Limb (tissue), 2 donors: ENCODE measurements at regions not wholly inside any gene's neighbourhood (a gene's known extent, or its start where the extent isn't known, plus 50 kb on each side); places are given as distances from the start of the nearest gene placed in this dataset.
A peak's percentile ranks its signal among the peaks of the same experiment; 100 is the strongest.
"Not testable (repeated sequence)": the region's sequence is repeated elsewhere in the genome, so short reads cannot be mapped to it uniquely, and the experiment has no call there.

Experiments
- DNase-seq, 2 donors: peaks; one replicate each; pipeline ENCODE4 v3.0.0-alpha.2; 2016; ENCODE audit errors: extremely low spot score in 2 of 2

DNA sequence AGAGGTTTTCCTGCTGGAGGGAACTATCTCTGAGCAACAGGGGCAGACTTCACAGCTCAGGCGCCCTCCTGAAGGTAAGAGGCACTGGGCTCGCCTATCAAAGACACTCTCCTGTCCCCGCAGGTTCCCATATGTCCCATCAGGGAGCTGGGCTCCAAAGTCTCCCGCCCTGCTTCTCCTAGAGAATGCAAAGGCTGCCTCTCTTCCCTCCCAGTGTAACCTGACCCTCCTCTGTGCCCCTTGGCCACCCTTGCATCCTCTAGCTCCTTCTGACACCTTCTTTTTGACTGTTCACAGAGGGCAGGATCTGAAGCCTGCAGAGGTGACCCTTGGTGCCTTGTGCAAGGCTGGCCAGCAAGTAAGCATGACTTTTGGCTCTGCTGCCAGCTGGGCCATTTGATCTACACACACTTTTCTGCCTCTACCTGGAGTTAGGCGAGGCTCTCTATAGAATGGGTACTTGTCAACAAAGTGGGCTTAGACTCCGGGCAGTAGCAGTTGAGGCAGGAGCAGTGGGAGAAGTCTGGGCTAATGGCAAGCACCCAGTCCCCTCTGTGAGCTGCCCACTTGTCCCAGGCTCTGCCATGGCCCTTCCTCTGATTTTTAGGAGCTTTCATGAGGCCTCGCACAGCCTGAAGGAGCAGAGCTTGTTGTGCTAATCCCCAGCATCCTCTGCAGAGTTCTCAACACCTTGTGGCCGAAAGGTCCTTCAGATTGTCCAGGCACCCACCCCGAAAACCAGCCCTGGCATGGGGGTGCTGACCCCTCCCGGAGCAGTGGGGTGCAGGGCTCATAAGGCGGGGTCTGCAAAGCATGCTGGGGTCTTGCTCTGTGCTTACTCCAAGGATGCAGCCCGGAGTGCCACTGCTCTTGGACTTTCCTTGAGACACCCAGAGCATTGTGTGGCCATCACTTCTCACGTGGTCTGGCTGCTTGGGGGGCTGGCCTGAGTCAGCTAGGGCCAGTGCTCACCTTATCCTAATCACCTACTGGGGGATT lies 122.9 kb downstream of the METRNL start:
- no peak for DNase-seq

GRCh38 chr17:83203073-83203471 lies 123.7 kb downstream of the METRNL start:
- no peak for DNase-seq

DNA sequence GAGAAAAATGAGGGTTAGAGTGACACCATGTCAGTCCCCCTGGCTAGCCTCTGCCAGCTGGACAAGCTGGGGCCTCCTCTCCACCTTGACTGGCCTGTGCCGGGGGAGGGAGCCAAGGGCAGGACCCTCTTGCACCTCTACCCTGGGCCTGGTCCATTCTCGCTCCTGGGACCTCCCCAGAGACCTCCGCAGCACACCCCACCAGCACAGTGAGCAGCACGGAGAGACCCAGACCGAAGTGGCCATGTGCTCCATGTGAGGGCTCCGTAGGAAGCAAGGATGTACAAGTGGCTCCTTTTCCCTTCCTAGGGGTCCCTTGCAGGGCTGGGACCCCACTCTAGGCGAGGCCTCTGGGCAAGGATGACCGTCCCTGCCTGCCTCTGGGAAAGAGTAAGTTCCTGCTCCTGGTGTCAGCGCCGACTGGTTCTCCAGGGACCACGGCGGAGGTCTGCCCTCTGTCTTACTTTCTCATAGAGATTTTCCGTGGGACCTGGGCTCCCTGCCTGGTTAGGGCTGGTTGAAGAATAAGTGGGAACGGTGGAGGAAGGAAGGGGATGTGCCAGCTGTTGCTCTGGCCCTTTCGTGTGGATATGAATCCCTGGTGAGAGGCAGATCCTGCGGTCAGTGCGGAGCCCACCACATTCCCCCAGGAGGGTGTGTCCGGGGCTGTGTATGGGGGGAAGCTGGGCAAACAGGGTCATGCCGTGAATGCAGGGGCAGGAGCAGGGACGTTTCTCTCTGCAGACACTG lies 124.2 kb downstream of the METRNL start:
- no peak for DNase-seq

DNA sequence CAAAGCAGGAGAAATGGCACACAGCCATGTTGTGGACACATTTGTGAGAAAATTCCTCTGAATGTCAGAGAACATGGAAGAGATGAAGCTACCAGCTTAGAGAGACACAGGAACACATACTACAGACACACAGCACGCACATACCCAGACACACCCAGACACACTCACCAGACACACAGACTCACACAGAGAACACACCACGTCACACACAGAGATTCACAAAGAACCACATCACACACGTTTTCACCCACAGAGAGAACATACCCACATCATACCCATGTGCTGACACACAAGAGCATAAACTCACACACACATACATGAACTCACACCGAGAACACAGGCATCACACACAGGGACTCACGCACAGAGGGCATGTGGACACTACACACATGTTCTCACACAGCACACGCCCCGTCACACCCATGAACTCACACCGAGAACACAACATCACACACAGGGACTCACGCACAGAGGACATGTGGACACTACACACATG lies 124.9 kb downstream of the METRNL start:
- DNase-seq: no peak

DNA sequence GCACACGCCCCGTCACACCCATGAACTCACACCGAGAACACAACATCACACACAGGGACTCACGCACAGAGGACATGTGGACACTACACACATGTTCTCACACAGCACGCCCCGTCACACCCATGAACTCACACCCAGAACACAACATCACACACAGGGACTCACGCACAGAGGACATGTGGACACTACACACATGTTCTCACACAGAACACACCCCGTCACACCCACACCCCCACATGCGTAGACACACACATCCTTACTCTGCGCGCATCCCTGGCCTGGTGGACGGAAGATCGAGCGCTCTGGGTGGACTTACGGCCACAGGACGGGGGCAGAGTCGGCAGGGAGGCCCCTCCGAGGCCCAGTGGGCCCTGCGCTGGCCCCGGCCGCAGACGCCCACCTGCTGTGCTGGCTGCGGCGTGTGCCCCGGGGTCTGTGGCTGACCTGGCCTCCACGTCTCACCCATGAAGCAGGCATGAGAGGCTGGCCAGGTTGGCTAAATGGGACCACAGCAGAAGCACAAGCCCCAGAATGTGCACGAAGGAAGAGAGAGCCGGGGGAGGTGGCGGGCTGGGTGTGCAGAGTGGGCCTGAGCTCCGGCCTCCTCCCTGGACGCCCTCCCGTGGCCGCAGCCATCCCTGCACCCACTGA lies 125.5 kb downstream of the METRNL start:
- DNase-seq: not testable (repeated sequence)

- DNase-seq: peak in 1 of 2 donors; percentile 55
These were observed 126.1 kb downstream of the METRNL start for GRCh38 chr17:83205387-83206035.

- not testable (repeated sequence) for DNase-seq
These were observed 126.6 kb downstream of the METRNL start for GRCh38 chr17:83206036-83206394.

DNA sequence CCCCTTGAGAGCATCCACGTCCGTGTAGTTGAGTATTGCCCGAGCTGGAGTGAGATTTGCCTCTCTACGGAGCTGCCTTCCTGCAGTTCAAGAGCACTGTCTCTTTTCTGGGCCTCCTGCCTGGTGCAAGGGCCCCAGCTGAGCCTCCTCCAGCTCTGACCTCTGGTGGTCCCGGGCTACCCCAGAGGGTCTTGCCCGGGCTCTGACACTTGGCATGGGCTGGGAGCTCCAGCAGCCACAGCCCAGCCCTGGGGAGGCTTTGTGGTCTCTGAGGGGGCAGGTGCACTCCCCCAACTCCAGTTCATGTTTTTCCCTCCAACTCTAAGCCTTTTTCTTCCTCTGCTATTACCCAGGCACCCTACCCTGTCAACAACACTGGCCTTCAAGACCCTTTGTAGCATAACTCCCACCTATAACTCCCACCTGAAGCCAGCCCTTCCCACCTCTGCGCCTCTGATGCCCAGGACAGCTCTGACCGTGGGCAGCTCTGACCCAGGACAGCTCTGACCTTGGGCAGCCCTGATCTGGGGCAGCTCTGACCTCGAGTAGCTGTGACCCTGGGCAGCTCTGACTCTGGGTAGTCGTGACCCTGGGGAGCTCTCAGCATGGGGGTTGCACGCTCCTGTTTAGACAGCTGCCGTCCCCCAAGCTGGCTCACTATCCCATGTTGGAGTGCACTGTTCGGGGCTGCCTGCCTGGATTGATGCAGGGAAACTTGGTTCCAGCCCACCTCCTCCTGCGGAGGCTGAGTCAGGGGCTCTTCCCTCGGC lies 127.6 kb downstream of the METRNL start:
- DNase-seq: not testable (repeated sequence)

DNA sequence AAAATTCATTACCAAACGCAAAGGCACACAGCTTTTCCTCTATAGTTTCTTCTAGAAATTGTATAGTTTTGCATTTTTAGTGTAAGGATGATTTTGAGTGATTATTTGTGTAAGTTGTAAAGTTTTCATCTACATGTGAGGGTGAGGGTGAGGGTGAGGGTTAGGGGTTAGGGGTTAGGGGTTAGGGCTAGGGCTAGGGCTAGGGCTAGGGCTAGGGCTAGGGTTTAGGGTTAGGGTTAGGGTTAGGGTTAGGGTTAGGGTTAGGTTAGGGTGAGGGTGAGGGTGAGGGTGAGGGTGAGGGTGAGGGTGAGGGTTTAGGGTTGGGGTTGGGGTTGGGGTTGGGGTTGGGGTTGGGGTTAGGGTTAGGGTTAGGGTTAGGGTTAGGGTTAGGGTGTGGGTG lies 167.6 kb downstream of the METRNL start:
- peak in 1 of 2 donors; percentile 65 for DNase-seq
